Ascending aorta (tissue), 2 donors: ENCODE measurements at regions not wholly inside any gene's neighbourhood (a gene's known extent, or its start where the extent isn't known, plus 50 kb on each side); places are given as distances from the start of the nearest gene placed in this dataset.

Experiments used
- DNase-seq, 2 donors: peaks; one replicate each; pipeline ENCODE4 v3.0.0-alpha.2; 2019; ENCODE audit warnings: low spot score in 2 of 2
- H3K27ac ChIP-seq, 2 donors: fragments of 200-600 bp; sonication (generic); one replicate each; pipeline ENCODE4 v1.5.1; 2016 to 2017; ENCODE audit warnings: mild to moderate bottlenecking in 1 of 2
- H3K27me3 ChIP-seq: fragments of 200-600 bp; sonication (generic); one replicate; pipeline ENCODE4 v1.5.1; 2017
- H3K36me3 ChIP-seq, 2 donors: fragments of 200-600 bp; sonication (generic); one replicate each; pipeline ENCODE4 v1.5.1; 2016
- H3K4me1 ChIP-seq, 2 donors: fragments of 200-600 bp; sonication (generic); one replicate each; pipeline ENCODE4 v1.5.1; 2016 to 2017; ENCODE audit warnings: mild to moderate bottlenecking in 1 of 2
- H3K4me3 ChIP-seq, 2 donors: fragments of 200-600 bp; sonication (generic); one replicate each; pipeline ENCODE4 v1.5.1; 2016 to 2017; ENCODE audit warnings: mild to moderate bottlenecking in 1 of 2
- H3K9me3 ChIP-seq, 2 donors: fragments of 200-600 bp; sonication (generic); one replicate each; pipeline ENCODE4 v1.5.1; 2016
- intact Hi-C: fragments of 100-400 bp; cut with DNase I; formaldehyde crosslinking; loops from one replicate; pipeline ENCODE4 v1.15.1; 2023
- TF ChIP-seq, protein P1 (sequence below), 3 experiments: fragments of 200-600 bp in 2 of 3; fragments of 450-650 bp in 1 of 3; sonication (generic) in 2 of 3; IDR thresholded peaks; one replicate each; pipeline ENCODE4 v1.5.1; 2016 to 2019; ENCODE audit warnings: antibody characterized with exemption in 3 of 3, mild to moderate bottlenecking in 1 of 3, moderate library complexity in 1 of 3

DNA sequence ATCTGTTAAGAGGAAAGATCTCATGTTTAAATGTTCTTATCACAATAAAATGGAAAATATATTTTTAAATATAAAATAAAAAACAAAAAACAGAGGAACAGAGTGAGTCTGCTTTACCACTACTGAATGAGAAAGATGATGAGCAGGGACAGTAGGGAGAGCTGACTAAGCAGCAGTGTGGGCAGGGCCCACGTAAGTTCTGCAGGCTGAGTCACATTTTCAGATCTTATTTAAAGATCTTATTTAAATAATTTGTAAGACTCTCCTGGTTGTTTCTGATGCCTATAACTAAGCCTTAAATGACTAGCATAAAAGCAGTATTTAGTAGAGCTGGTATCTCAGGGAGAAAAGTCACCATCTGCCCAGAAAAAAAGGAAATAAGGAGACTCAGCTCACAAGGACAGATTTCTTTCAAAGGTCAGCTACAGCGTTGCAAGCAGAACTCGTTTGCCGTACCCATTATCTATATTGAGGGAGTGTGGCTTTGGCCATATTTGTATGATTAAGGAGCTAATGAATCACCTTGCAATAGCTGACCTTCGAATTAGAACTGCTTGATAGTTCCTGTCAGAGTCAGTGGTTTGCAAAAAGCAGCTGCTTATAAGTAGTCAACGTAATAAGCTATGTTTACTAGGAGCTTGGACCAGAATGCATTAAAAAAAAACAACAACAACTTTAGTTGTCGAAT is 322.1 kb upstream of the CHAC2 start:
- TF ChIP-seq, protein P1, sequence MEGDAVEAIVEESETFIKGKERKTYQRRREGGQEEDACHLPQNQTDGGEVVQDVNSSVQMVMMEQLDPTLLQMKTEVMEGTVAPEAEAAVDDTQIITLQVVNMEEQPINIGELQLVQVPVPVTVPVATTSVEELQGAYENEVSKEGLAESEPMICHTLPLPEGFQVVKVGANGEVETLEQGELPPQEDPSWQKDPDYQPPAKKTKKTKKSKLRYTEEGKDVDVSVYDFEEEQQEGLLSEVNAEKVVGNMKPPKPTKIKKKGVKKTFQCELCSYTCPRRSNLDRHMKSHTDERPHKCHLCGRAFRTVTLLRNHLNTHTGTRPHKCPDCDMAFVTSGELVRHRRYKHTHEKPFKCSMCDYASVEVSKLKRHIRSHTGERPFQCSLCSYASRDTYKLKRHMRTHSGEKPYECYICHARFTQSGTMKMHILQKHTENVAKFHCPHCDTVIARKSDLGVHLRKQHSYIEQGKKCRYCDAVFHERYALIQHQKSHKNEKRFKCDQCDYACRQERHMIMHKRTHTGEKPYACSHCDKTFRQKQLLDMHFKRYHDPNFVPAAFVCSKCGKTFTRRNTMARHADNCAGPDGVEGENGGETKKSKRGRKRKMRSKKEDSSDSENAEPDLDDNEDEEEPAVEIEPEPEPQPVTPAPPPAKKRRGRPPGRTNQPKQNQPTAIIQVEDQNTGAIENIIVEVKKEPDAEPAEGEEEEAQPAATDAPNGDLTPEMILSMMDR (IDR thresholded peaks at IDR 0.05), result no peak
- DNase-seq, result no peak
- Histone ChIP-seq H3K27me3 (no peaks in the 10 kb centered on the region), H3K27ac (no peak overlapping the region), H3K9me3 (no peaks in the 10 kb centered on the region), H3K4me1 (no peaks in the 10 kb centered on the region), H3K4me3 (no peak overlapping the region), H3K36me3 (no peaks in the 10 kb centered on the region)
- intact Hi-C loops, result no loop called here

- TF ChIP-seq, protein P1 (IDR thresholded peaks at IDR 0.05), result no peak
- no peaks in the 10 kb centered on the region for H3K4me1 ChIP-seq
Measured at GRCh38 chr2:53442783-53443182, 324.8 kb upstream of the CHAC2 start.

DNA sequence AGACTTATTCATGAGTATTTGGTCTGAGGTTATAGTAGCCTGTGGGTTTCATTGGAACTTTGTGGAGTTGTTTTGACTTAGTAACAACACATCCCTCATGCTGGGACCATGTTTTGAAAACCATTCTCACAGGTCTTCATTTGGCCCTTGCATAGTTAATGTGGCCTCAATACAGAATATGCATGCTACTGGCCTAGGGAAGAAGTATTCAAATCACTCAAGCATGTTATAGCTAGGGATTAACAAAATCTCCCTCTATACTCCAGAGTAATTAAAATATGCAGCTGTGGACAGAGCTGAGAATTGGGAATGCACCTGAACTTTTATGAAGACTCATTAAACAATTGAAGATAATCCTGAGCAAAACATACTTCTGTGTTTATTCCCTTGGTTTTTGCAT is 325.5 kb upstream of the CHAC2 start:
- Histone ChIP-seq H3K4me1 (no peaks in the 10 kb centered on the region), H3K9me3 (no peaks in the 10 kb centered on the region), H3K27ac (no peak overlapping the region), H3K4me3 (no peak overlapping the region), H3K27me3 (no peaks in the 10 kb centered on the region), H3K36me3 (no peaks in the 10 kb centered on the region)
- TF ChIP-seq, protein P1 (IDR thresholded peaks at IDR 0.05), result no peak
- no peak for DNase-seq
- intact Hi-C loops, result no loop called here

More at GRCh38 chr2:53442783-53443182, 324.8 kb upstream of the CHAC2 start:
- H3K9me3 ChIP-seq, result no peaks in the 10 kb centered on the region
- no peaks in the 10 kb centered on the region for H3K36me3 ChIP-seq
- H3K27me3 ChIP-seq, result no peaks in the 10 kb centered on the region
- intact Hi-C loops, result no loop called here
- H3K4me3 ChIP-seq, result no peak overlapping the region
- no peak overlapping the region for H3K27ac ChIP-seq
- DNase-seq, result no peak

GRCh38 chr2:53438692-53439091 is 328.9 kb upstream of the CHAC2 start:
- no peaks in the 10 kb centered on the region for H3K4me1 ChIP-seq
- H3K9me3 ChIP-seq, result no peaks in the 10 kb centered on the region
- TF ChIP-seq, protein P1 (IDR thresholded peaks at IDR 0.05), result no peak
- intact Hi-C loops, result no loop called here
- H3K27me3 ChIP-seq, result no peaks in the 10 kb centered on the region
- H3K36me3 ChIP-seq, result no peaks in the 10 kb centered on the region
- no peak overlapping the region for H3K4me3 ChIP-seq
- H3K27ac ChIP-seq, result no peak overlapping the region
- no peak for DNase-seq

DNA sequence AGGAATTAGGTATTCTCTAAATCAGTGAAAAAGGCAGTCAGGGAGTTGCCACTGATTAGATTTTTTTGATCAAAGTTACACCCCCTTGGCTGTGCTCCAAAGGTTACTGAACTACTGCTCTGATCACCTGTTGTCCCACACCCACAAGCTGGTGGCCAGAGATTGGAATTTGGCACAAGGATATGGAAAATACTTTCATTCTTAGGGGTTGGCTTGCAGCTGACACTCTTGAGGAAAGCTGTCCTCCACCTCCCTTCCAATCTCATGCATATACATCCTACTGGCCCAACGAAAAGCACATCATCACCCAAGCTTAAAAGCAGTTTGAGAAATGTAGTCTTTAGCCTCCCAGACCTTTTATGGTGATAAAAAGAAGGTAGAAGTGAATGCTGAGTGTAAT is 329.5 kb upstream of the CHAC2 start:
- intact Hi-C loops, result no loop called here
- no peak overlapping the region for H3K27ac ChIP-seq
- TF ChIP-seq, protein P1 (IDR thresholded peaks at IDR 0.05), result no peak
- H3K4me1 ChIP-seq, result no peaks in the 10 kb centered on the region
- H3K4me3 ChIP-seq, result no peak overlapping the region
- no peaks in the 10 kb centered on the region for H3K27me3 ChIP-seq
- H3K36me3 ChIP-seq, result no peaks in the 10 kb centered on the region
- no peaks in the 10 kb centered on the region for H3K9me3 ChIP-seq
- DNase-seq, result no peak

- Histone ChIP-seq H3K9me3 (no peaks in the 10 kb centered on the region), H3K4me1 (no peaks in the 10 kb centered on the region)
- TF ChIP-seq, protein P1 (IDR thresholded peaks at IDR 0.05), result no peak
Measured at GRCh38 chr2:53437371-53437770, 330.2 kb upstream of the CHAC2 start.

More at GRCh38 chr2:53437371-53437770, 330.2 kb upstream of the CHAC2 start:
- Histone ChIP-seq H3K27me3 (no peaks in the 10 kb centered on the region), H3K27ac (no peak overlapping the region), H3K4me3 (no peak overlapping the region), H3K36me3 (no peaks in the 10 kb centered on the region)
- no peak for DNase-seq
- intact Hi-C loops, result no loop called here
